ENCODE measurements at regions not wholly inside any gene's neighbourhood (a gene's known extent, or its start where the extent isn't known, plus 50 kb on each side); places are given as distances from the start of the nearest gene placed in this dataset.

DNA sequence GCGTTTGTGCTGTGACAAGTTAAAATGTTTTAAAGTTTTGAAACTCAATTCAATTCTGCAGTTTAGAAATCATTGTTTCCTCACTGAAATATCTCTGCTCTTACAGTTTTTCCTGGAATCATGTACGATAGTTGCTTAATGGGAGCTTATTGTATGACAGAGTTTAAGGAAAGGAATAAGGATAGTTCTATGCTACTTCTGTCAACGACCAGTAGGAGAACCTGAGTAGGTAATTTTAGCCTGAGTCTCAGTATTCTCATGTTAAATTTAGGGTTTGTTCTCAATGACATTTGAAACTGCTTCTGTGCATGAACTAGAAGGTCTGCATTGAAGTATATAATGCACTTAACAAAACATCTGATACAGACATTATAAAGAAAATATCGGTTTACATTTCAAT is 361.1 kb downstream of the CPS1 start:
- TF ChIP-seq, protein P1, sequence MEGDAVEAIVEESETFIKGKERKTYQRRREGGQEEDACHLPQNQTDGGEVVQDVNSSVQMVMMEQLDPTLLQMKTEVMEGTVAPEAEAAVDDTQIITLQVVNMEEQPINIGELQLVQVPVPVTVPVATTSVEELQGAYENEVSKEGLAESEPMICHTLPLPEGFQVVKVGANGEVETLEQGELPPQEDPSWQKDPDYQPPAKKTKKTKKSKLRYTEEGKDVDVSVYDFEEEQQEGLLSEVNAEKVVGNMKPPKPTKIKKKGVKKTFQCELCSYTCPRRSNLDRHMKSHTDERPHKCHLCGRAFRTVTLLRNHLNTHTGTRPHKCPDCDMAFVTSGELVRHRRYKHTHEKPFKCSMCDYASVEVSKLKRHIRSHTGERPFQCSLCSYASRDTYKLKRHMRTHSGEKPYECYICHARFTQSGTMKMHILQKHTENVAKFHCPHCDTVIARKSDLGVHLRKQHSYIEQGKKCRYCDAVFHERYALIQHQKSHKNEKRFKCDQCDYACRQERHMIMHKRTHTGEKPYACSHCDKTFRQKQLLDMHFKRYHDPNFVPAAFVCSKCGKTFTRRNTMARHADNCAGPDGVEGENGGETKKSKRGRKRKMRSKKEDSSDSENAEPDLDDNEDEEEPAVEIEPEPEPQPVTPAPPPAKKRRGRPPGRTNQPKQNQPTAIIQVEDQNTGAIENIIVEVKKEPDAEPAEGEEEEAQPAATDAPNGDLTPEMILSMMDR (conservative IDR thresholded peaks at IDR 0.05; ENCODE audit: low read depth in 2 of 2) = peak in 1 of 2 experiments; percentile 36; a peak in 2 of 4 replicates
- no peak for TF ChIP-seq CREB1 (CRISPR knock-in tag; IDR thresholded peaks at IDR 0.05; ENCODE audit: low read depth)
- TF ChIP-seq EZH2 (IDR thresholded peaks at IDR 0.05; ENCODE audit: low read depth, unreplicated experiment) = no peak
- TF ChIP-seq POLR2AphosphoS5 (IDR thresholded peaks at IDR 0.05; ENCODE audit: low read depth) = no peak
- TF ChIP-seq, protein P2, sequence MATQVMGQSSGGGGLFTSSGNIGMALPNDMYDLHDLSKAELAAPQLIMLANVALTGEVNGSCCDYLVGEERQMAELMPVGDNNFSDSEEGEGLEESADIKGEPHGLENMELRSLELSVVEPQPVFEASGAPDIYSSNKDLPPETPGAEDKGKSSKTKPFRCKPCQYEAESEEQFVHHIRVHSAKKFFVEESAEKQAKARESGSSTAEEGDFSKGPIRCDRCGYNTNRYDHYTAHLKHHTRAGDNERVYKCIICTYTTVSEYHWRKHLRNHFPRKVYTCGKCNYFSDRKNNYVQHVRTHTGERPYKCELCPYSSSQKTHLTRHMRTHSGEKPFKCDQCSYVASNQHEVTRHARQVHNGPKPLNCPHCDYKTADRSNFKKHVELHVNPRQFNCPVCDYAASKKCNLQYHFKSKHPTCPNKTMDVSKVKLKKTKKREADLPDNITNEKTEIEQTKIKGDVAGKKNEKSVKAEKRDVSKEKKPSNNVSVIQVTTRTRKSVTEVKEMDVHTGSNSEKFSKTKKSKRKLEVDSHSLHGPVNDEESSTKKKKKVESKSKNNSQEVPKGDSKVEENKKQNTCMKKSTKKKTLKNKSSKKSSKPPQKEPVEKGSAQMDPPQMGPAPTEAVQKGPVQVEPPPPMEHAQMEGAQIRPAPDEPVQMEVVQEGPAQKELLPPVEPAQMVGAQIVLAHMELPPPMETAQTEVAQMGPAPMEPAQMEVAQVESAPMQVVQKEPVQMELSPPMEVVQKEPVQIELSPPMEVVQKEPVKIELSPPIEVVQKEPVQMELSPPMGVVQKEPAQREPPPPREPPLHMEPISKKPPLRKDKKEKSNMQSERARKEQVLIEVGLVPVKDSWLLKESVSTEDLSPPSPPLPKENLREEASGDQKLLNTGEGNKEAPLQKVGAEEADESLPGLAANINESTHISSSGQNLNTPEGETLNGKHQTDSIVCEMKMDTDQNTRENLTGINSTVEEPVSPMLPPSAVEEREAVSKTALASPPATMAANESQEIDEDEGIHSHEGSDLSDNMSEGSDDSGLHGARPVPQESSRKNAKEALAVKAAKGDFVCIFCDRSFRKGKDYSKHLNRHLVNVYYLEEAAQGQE (IDR thresholded peaks at IDR 0.05; ENCODE audit: unreplicated experiment) = no peak
- TF ChIP-seq JUNB (IDR thresholded peaks at IDR 0.05; ENCODE audit: unreplicated experiment) = no peak
- no peak for TF ChIP-seq EZH2phosphoT487 (IDR thresholded peaks at IDR 0.05; ENCODE audit: unreplicated experiment)
- no peak for TF ChIP-seq ZNF331 (CRISPR knock-in tag; IDR thresholded peaks at IDR 0.05; ENCODE audit: low read depth)
- TF ChIP-seq, protein P3, sequence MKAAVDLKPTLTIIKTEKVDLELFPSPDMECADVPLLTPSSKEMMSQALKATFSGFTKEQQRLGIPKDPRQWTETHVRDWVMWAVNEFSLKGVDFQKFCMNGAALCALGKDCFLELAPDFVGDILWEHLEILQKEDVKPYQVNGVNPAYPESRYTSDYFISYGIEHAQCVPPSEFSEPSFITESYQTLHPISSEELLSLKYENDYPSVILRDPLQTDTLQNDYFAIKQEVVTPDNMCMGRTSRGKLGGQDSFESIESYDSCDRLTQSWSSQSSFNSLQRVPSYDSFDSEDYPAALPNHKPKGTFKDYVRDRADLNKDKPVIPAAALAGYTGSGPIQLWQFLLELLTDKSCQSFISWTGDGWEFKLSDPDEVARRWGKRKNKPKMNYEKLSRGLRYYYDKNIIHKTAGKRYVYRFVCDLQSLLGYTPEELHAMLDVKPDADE (IDR thresholded peaks at IDR 0.05) = no peak
- TF ChIP-seq, protein P4, sequence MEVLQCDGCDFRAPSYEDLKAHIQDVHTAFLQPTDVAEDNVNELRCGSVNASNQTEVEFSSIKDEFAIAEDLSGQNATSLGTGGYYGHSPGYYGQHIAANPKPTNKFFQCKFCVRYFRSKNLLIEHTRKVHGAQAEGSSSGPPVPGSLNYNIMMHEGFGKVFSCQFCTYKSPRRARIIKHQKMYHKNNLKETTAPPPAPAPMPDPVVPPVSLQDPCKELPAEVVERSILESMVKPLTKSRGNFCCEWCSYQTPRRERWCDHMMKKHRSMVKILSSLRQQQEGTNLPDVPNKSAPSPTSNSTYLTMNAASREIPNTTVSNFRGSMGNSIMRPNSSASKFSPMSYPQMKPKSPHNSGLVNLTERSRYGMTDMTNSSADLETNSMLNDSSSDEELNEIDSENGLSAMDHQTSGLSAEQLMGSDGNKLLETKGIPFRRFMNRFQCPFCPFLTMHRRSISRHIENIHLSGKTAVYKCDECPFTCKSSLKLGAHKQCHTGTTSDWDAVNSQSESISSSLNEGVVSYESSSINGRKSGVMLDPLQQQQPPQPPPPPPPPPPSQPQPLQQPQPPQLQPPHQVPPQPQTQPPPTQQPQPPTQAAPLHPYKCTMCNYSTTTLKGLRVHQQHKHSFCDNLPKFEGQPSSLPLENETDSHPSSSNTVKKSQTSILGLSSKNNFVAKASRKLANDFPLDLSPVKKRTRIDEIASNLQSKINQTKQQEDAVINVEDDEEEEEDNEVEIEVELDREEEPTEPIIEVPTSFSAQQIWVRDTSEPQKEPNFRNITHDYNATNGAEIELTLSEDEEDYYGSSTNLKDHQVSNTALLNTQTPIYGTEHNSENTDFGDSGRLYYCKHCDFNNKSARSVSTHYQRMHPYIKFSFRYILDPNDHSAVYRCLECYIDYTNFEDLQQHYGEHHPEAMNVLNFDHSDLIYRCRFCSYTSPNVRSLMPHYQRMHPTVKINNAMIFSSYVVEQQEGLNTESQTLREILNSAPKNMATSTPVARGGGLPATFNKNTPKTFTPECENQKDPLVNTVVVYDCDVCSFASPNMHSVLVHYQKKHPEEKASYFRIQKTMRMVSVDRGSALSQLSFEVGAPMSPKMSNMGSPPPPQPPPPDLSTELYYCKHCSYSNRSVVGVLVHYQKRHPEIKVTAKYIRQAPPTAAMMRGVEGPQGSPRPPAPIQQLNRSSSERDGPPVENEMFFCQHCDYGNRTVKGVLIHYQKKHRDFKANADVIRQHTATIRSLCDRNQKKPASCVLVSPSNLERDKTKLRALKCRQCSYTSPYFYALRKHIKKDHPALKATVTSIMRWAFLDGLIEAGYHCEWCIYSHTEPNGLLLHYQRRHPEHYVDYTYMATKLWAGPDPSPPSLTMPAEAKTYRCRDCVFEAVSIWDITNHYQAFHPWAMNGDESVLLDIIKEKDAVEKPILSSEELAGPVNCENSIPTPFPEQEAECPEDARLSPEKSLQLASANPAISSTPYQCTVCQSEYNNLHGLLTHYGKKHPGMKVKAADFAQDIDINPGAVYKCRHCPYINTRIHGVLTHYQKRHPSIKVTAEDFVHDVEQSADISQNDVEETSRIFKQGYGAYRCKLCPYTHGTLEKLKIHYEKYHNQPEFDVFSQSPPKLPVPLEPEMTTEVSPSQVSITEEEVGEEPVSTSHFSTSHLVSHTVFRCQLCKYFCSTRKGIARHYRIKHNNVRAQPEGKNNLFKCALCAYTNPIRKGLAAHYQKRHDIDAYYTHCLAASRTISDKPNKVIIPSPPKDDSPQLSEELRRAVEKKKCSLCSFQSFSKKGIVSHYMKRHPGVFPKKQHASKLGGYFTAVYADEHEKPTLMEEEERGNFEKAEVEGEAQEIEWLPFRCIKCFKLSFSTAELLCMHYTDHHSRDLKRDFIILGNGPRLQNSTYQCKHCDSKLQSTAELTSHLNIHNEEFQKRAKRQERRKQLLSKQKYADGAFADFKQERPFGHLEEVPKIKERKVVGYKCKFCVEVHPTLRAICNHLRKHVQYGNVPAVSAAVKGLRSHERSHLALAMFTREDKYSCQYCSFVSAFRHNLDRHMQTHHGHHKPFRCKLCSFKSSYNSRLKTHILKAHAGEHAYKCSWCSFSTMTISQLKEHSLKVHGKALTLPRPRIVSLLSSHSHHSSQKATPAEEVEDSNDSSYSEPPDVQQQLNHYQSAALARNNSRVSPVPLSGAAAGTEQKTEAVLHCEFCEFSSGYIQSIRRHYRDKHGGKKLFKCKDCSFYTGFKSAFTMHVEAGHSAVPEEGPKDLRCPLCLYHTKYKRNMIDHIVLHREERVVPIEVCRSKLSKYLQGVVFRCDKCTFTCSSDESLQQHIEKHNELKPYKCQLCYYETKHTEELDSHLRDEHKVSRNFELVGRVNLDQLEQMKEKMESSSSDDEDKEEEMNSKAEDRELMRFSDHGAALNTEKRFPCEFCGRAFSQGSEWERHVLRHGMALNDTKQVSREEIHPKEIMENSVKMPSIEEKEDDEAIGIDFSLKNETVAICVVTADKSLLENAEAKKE (CRISPR knock-in tag; IDR thresholded peaks at IDR 0.05) = no peak
- TF ChIP-seq NANOG (IDR thresholded peaks at IDR 0.05; ENCODE audit: borderline replicate concordance) = no peak
- TF ChIP-seq ZNF114 (CRISPR knock-in tag; IDR thresholded peaks at IDR 0.05) = no peak

Measured in GM23338 (cell line).